NCI-H524 treated with DMSO at 0.1 percent for 48 hours (cell line): ENCODE measurements at regions not wholly inside any gene's neighbourhood (a gene's known extent, or its start where the extent isn't known, plus 50 kb on each side); places are given as distances from the start of the nearest gene placed in this dataset.

Experiments
- DNase-seq: peaks from one replicate; lab custom pipeline; 2025; lab: John Stamatoyannopoulos, UW

- no peak for DNase-seq
Measured at GRCh38 chr15:55017635-55018034, 179.1 kb downstream of the RSL24D1 start.

GRCh38 chr15:55016225-55016624, 180.5 kb downstream of the RSL24D1 start:
- DNase-seq = no peak

- DNase-seq = no peak
Measured at GRCh38 chr15:55015093-55015445, 181.7 kb downstream of the RSL24D1 start.

- no peak for DNase-seq
Measured at GRCh38 chr15:55014391-55015092, 182.2 kb downstream of the RSL24D1 start.

GRCh38 chr15:55008421-55008820, 188.3 kb downstream of the RSL24D1 start:
- DNase-seq = no peak

GRCh38 chr15:55007561-55007960, 189.2 kb downstream of the RSL24D1 start:
- no peak for DNase-seq

- no peak for DNase-seq
Measured at GRCh38 chr15:55005679-55006078, 191.1 kb downstream of the RSL24D1 start.

- peak; percentile 17 for DNase-seq
Measured at GRCh38 chr15:55003965-55004873, 192.5 kb downstream of the RSL24D1 start.

GRCh38 chr15:54998661-54999060, 198.1 kb downstream of the RSL24D1 start:
- DNase-seq = no peak

- no peak for DNase-seq
Measured at GRCh38 chr15:54990793-54991192, 205.9 kb downstream of the RSL24D1 start.

- no peak for DNase-seq
Measured at GRCh38 chr15:54987881-54988280, 208.9 kb downstream of the RSL24D1 start.

GRCh38 chr15:54979964-54980363, 216.8 kb downstream of the RSL24D1 start:
- no peak for DNase-seq

GRCh38 chr15:54962637-54963036, 234.1 kb downstream of the RSL24D1 start:
- DNase-seq = no peak

GRCh38 chr15:54960266-54960665, 236.5 kb downstream of the RSL24D1 start:
- DNase-seq = no peak

- DNase-seq = no peak
Measured at GRCh38 chr15:54941417-54941816, 255.3 kb downstream of the RSL24D1 start.

GRCh38 chr15:54917312-54917711, 279.4 kb downstream of the RSL24D1 start:
- DNase-seq = no peak

- no peak for DNase-seq
Measured at GRCh38 chr15:54915380-54915779, 281.4 kb downstream of the RSL24D1 start.

GRCh38 chr15:54884312-54884711, 312.4 kb downstream of the RSL24D1 start:
- DNase-seq = no peak

GRCh38 chr15:54859982-54860381, 336.8 kb downstream of the RSL24D1 start:
- no peak for DNase-seq

GRCh38 chr15:54854667-54855066, 342.1 kb downstream of the RSL24D1 start:
- DNase-seq = no peak

- DNase-seq = no peak
Measured at GRCh38 chr15:54850101-54850500, 346.6 kb downstream of the RSL24D1 start.

- DNase-seq = no peak
Measured at GRCh38 chr15:54843006-54843405, 353.7 kb downstream of the RSL24D1 start.

GRCh38 chr15:54841701-54842305, 354.9 kb downstream of the RSL24D1 start:
- no peak for DNase-seq
